Uterus (tissue), 2 donors: ENCODE measurements at regions not wholly inside any gene's neighbourhood (a gene's known extent, or its start where the extent isn't known, plus 50 kb on each side); places are given as distances from the start of the nearest gene placed in this dataset.
"Not testable (repeated sequence)": the region's sequence is repeated elsewhere in the genome, so short reads cannot be mapped to it uniquely, and the experiment has no call there.

Experiments
- CTCF ChIP-seq, 4 experiments: fragments of 200-600 bp in 2 of 4; fragments of 450-650 bp in 2 of 4; sonication (generic) in 2 of 4; IDR thresholded peaks; one replicate each; pipeline ENCODE4 v1.5.1; 2016 to 2019; ENCODE audit warnings: antibody characterized with exemption in 4 of 4, mild to moderate bottlenecking in 2 of 4, moderate library complexity in 1 of 4
- POLR2A ChIP-seq, 2 donors: fragments of 450-650 bp; IDR thresholded peaks; one replicate each; pipeline ENCODE4 v1.6.1; 2016; ENCODE audit warnings: antibody characterized with exemption in 2 of 2, mild to moderate bottlenecking in 1 of 2, moderate library complexity in 1 of 2

GRCh38 chr15:21029001-21029400 lies 162.9 kb upstream of the POTEB2 start:
- not testable (repeated sequence) for TF ChIP-seq CTCF, POLR2A (IDR thresholded peaks at IDR 0.05)
